Activated CD8-positive, alpha-beta memory T cell treated with anti-CD3 and anti-CD28 coated beads, Interleukin-2, amount 10 ng/mL, durations not matched to agents 7 days and 5 days (primary cell): ENCODE measurements at regions not wholly inside any gene's neighbourhood (a gene's known extent, or its start where the extent isn't known, plus 50 kb on each side); places are given as distances from the start of the nearest gene placed in this dataset.

Experiments
- ATAC-seq: fragments of 150-1000 bp; cut with Tn5 transposase; one replicate; pipeline ENCODE4 v1.10.0; 2021; ENCODE audit warnings: moderate library complexity
- CTCF ChIA-PET: fragments of 350-600 bp; sonication (Branson Sonifier 250); formaldehyde crosslinking; loops from one replicate; lab custom pipeline; 2021; ENCODE audit warnings: antibody characterized with exemption; lab: Charles Lee
- DNase-seq: peaks from one replicate; pipeline ENCODE4 v3.0.0-alpha.2; 2020
- H3K27ac Mint-ChIP-seq: one replicate; pipeline ENCODE4 v1.8.0; 2021; ENCODE audit warnings: mild to moderate bottlenecking, mixed read lengths
- H3K27me3 Mint-ChIP-seq: one replicate; pipeline ENCODE4 v1.8.0; 2021; ENCODE audit warnings: mixed read lengths
- H3K36me3 Mint-ChIP-seq: one replicate; pipeline ENCODE4 v1.8.0; 2021; ENCODE audit warnings: mild to moderate bottlenecking, mixed read lengths
- H3K4me1 Mint-ChIP-seq: one replicate; pipeline ENCODE4 v1.8.0; 2021; ENCODE audit warnings: mixed read lengths
- H3K4me3 Mint-ChIP-seq: one replicate; pipeline ENCODE4 v1.8.0; 2021; ENCODE audit warnings: mild to moderate bottlenecking, moderate library complexity, mixed read lengths
- H3K9me3 Mint-ChIP-seq: one replicate; pipeline ENCODE4 v1.8.0; 2022; ENCODE audit warnings: low read depth, mixed read lengths

- Mint-ChIP-seq H3K9me3 (no peaks in the 10 kb centered on the region), H3K27me3 (no peaks in the 10 kb centered on the region), H3K4me3 (no peak overlapping the region), H3K36me3 (no peaks in the 10 kb centered on the region), H3K4me1 (no peaks in the 10 kb centered on the region), H3K27ac (no peak overlapping the region)
- no peak for ATAC-seq
- CTCF ChIA-PET: no interaction called here
- DNase-seq: no peak
Observed at GRCh38 chrY:7961811-7962210, 1050.3 kb upstream of the AMELY start.

- DNase-seq: no peak
- Mint-ChIP-seq H3K36me3 (no peaks in the 10 kb centered on the region), H3K9me3 (no peaks in the 10 kb centered on the region), H3K27me3 (no peaks in the 10 kb centered on the region), H3K4me3 (no peak overlapping the region), H3K27ac (no peak overlapping the region), H3K4me1 (no peaks in the 10 kb centered on the region)
- no peak for ATAC-seq
- CTCF ChIA-PET: no interaction called here
Observed at GRCh38 chrY:7957773-7958172, 1046.2 kb upstream of the AMELY start.

GRCh38 chrY:7951187-7951852 is 1039.8 kb upstream of the AMELY start:
- H3K27me3 Mint-ChIP-seq: no peaks in the 10 kb centered on the region
- no peak overlapping the region for H3K4me3 Mint-ChIP-seq
- DNase-seq (no peak), ATAC-seq (no peak)
- no peaks in the 10 kb centered on the region for H3K9me3 Mint-ChIP-seq
- H3K36me3 Mint-ChIP-seq: no peaks in the 10 kb centered on the region
- CTCF ChIA-PET: no interaction called here
- no peak overlapping the region for H3K27ac Mint-ChIP-seq
- H3K4me1 Mint-ChIP-seq: no peaks in the 10 kb centered on the region

GRCh38 chrY:7944135-7944534 is 1032.6 kb upstream of the AMELY start:
- DNase-seq (no peak), ATAC-seq (no peak)
- H3K4me3 Mint-ChIP-seq: no peak overlapping the region
- no peak overlapping the region for H3K27ac Mint-ChIP-seq
- H3K4me1 Mint-ChIP-seq: no peaks in the 10 kb centered on the region
- no peaks in the 10 kb centered on the region for H3K9me3 Mint-ChIP-seq
- CTCF ChIA-PET: no interaction called here
- H3K36me3 Mint-ChIP-seq: no peaks in the 10 kb centered on the region
- no peaks in the 10 kb centered on the region for H3K27me3 Mint-ChIP-seq

- Mint-ChIP-seq H3K36me3 (no peaks in the 10 kb centered on the region), H3K4me3 (no peak overlapping the region), H3K4me1 (no peaks in the 10 kb centered on the region), H3K27me3 (no peaks in the 10 kb centered on the region), H3K9me3 (no peaks in the 10 kb centered on the region), H3K27ac (no peak overlapping the region)
- DNase-seq: no peak
- ATAC-seq: no peak
- CTCF ChIA-PET: no interaction called here
Observed at GRCh38 chrY:7942711-7943110, 1031.2 kb upstream of the AMELY start.

- DNase-seq (no peak), ATAC-seq (no peak)
- Mint-ChIP-seq H3K36me3 (no peaks in the 10 kb centered on the region), H3K27me3 (no peaks in the 10 kb centered on the region), H3K4me3 (no peak overlapping the region), H3K9me3 (no peaks in the 10 kb centered on the region), H3K27ac (no peak overlapping the region), H3K4me1 (no peaks in the 10 kb centered on the region)
- CTCF ChIA-PET: no interaction called here
Observed at GRCh38 chrY:7941856-7942255, 1030.3 kb upstream of the AMELY start.

- H3K4me3 Mint-ChIP-seq: no peak overlapping the region
- CTCF ChIA-PET: no interaction called here
- no peak for ATAC-seq
- H3K36me3 Mint-ChIP-seq: no peaks in the 10 kb centered on the region
- no peaks in the 10 kb centered on the region for H3K27me3 Mint-ChIP-seq
- H3K4me1 Mint-ChIP-seq: no peaks in the 10 kb centered on the region
- no peaks in the 10 kb centered on the region for H3K9me3 Mint-ChIP-seq
- H3K27ac Mint-ChIP-seq: no peak overlapping the region
- DNase-seq: no peak
Observed at GRCh38 chrY:7938982-7939718, 1027.6 kb upstream of the AMELY start.

- ATAC-seq (no peak), DNase-seq (no peak)
- CTCF ChIA-PET: no interaction called here
- H3K36me3 Mint-ChIP-seq: no peaks in the 10 kb centered on the region
- no peaks in the 10 kb centered on the region for H3K4me1 Mint-ChIP-seq
- no peaks in the 10 kb centered on the region for H3K9me3 Mint-ChIP-seq
- H3K4me3 Mint-ChIP-seq: no peak overlapping the region
- H3K27me3 Mint-ChIP-seq: no peaks in the 10 kb centered on the region
- no peak overlapping the region for H3K27ac Mint-ChIP-seq
Observed at GRCh38 chrY:7936831-7937230, 1025.3 kb upstream of the AMELY start.

- Mint-ChIP-seq H3K27me3 (no peaks in the 10 kb centered on the region), H3K27ac (no peak overlapping the region), H3K4me1 (no peaks in the 10 kb centered on the region), H3K4me3 (no peak overlapping the region), H3K36me3 (no peaks in the 10 kb centered on the region), H3K9me3 (no peaks in the 10 kb centered on the region)
- DNase-seq (no peak), ATAC-seq (no peak)
- CTCF ChIA-PET: no interaction called here
Observed at GRCh38 chrY:7936046-7936445, 1024.5 kb upstream of the AMELY start.

GRCh38 chrY:7935606-7936005 is 1024.1 kb upstream of the AMELY start:
- no peaks in the 10 kb centered on the region for H3K36me3 Mint-ChIP-seq

GRCh38 chrY:7932424-7932823 is 1020.9 kb upstream of the AMELY start:
- CTCF ChIA-PET: no interaction called here
- H3K36me3 Mint-ChIP-seq: no peaks in the 10 kb centered on the region
- ATAC-seq (no peak), DNase-seq (no peak)
- no peaks in the 10 kb centered on the region for H3K27me3 Mint-ChIP-seq
- no peaks in the 10 kb centered on the region for H3K4me1 Mint-ChIP-seq
- H3K27ac Mint-ChIP-seq: no peak overlapping the region
- H3K9me3 Mint-ChIP-seq: no peaks in the 10 kb centered on the region
- no peak overlapping the region for H3K4me3 Mint-ChIP-seq

More at GRCh38 chrY:7935606-7936005, 1024.1 kb upstream of the AMELY start:
- CTCF ChIA-PET: no interaction called here
- DNase-seq (no peak), ATAC-seq (no peak)
- H3K27ac Mint-ChIP-seq: no peak overlapping the region
- no peaks in the 10 kb centered on the region for H3K9me3 Mint-ChIP-seq
- no peak overlapping the region for H3K4me3 Mint-ChIP-seq
- H3K4me1 Mint-ChIP-seq: no peaks in the 10 kb centered on the region
- no peaks in the 10 kb centered on the region for H3K27me3 Mint-ChIP-seq

- ATAC-seq: no peak
- H3K4me3 Mint-ChIP-seq: no peak overlapping the region
- no peaks in the 10 kb centered on the region for H3K36me3 Mint-ChIP-seq
Observed at GRCh38 chrY:7929866-7930265, 1018.3 kb upstream of the AMELY start.

GRCh38 chrY:7924059-7924458 is 1012.5 kb upstream of the AMELY start:
- CTCF ChIA-PET: no interaction called here
- DNase-seq: no peak

More at GRCh38 chrY:7929866-7930265, 1018.3 kb upstream of the AMELY start:
- Mint-ChIP-seq H3K27ac (no peak overlapping the region), H3K4me1 (no peaks in the 10 kb centered on the region), H3K27me3 (no peaks in the 10 kb centered on the region), H3K9me3 (no peaks in the 10 kb centered on the region)
- CTCF ChIA-PET: no interaction called here
- DNase-seq: no peak

GRCh38 chrY:7923476-7924017 is 1012.0 kb upstream of the AMELY start:
- DNase-seq (no peak), ATAC-seq (no peak)
- no peaks in the 10 kb centered on the region for H3K27me3 Mint-ChIP-seq
- no peak overlapping the region for H3K4me3 Mint-ChIP-seq
- no peak overlapping the region for H3K27ac Mint-ChIP-seq
- no peaks in the 10 kb centered on the region for H3K36me3 Mint-ChIP-seq
- H3K4me1 Mint-ChIP-seq: peaks cover 6% of the 10 kb centered on the region
- no peaks in the 10 kb centered on the region for H3K9me3 Mint-ChIP-seq
- CTCF ChIA-PET: no interaction called here

More at GRCh38 chrY:7924059-7924458, 1012.5 kb upstream of the AMELY start:
- no peaks in the 10 kb centered on the region for H3K27me3 Mint-ChIP-seq
- no peaks in the 10 kb centered on the region for H3K9me3 Mint-ChIP-seq
- H3K36me3 Mint-ChIP-seq: no peaks in the 10 kb centered on the region
- no peak overlapping the region for H3K27ac Mint-ChIP-seq
- H3K4me3 Mint-ChIP-seq: no peak overlapping the region
- peaks cover 6% of the 10 kb centered on the region for H3K4me1 Mint-ChIP-seq
- ATAC-seq: no peak
